Esophagus squamous epithelium (tissue), 4 donors: ENCODE measurements at regions not wholly inside any gene's neighbourhood (a gene's known extent, or its start where the extent isn't known, plus 50 kb on each side); places are given as distances from the start of the nearest gene placed in this dataset.

Experiments used
- CTCF ChIP-seq, 6 experiments: fragments of 450-650 bp in 4 of 6; fragments of 200-600 bp in 2 of 6; sonication (generic) in 2 of 6; IDR thresholded peaks; one replicate each; pipeline ENCODE4 v1.5.1; 2016 to 2019; ENCODE audit warnings: antibody characterized with exemption in 6 of 6, mild to moderate bottlenecking in 4 of 6, moderate library complexity in 4 of 6
- POLR2A ChIP-seq, 4 donors: fragments of 450-650 bp; IDR thresholded peaks; one replicate each; pipeline ENCODE4 v1.6.1; 2017; ENCODE audit warnings: antibody characterized with exemption in 4 of 4, mild to moderate bottlenecking in 4 of 4, moderate library complexity in 3 of 4

GRCh38 chr14:46377305-46377704, 274.3 kb downstream of the RPL10L start:
- TF ChIP-seq CTCF (IDR thresholded peaks at IDR 0.05) (no peak), POLR2A (IDR thresholded peaks at IDR 0.05) (no peak)
